ENCODE measurements at regions not wholly inside any gene's neighbourhood (a gene's known extent, or its start where the extent isn't known, plus 50 kb on each side); places are given as distances from the start of the nearest gene placed in this dataset.
"Not testable (repeated sequence)": the region's sequence is repeated elsewhere in the genome, so short reads cannot be mapped to it uniquely, and the experiment has no call there.

GRCh38 chr4:60575336-60575735 lies 624.8 kb upstream of the ADGRL3 start:
- no peak for DNase-seq

- no peak for DNase-seq
These were observed 620.8 kb upstream of the ADGRL3 start for GRCh38 chr4:60579335-60579734.

GRCh38 chr4:60581919-60582536 lies 618.1 kb upstream of the ADGRL3 start:
- no peak for DNase-seq

GRCh38 chr4:60588556-60588955 lies 611.6 kb upstream of the ADGRL3 start:
- no peak for DNase-seq

GRCh38 chr4:60589425-60589824 lies 610.7 kb upstream of the ADGRL3 start:
- DNase-seq = no peak

- DNase-seq = no peak
These were observed 610.0 kb upstream of the ADGRL3 start for GRCh38 chr4:60590116-60590515.

GRCh38 chr4:60605646-60606354 lies 594.3 kb upstream of the ADGRL3 start:
- DNase-seq = no peak

- DNase-seq = no peak
These were observed 588.2 kb upstream of the ADGRL3 start for GRCh38 chr4:60611762-60612496.

- no peak for DNase-seq
These were observed 582.4 kb upstream of the ADGRL3 start for GRCh38 chr4:60617731-60618130.

GRCh38 chr4:60619531-60620305 lies 580.4 kb upstream of the ADGRL3 start:
- DNase-seq = no peak

- DNase-seq = no peak
These were observed 562.1 kb upstream of the ADGRL3 start for GRCh38 chr4:60637976-60638375.

GRCh38 chr4:60648774-60649173 lies 551.4 kb upstream of the ADGRL3 start:
- DNase-seq = no peak

GRCh38 chr4:60652933-60653332 lies 547.2 kb upstream of the ADGRL3 start:
- DNase-seq = no peak

GRCh38 chr4:60655356-60655755 lies 544.8 kb upstream of the ADGRL3 start:
- DNase-seq = no peak

- no peak for DNase-seq
These were observed 544.0 kb upstream of the ADGRL3 start for GRCh38 chr4:60656171-60656570.

- no peak for DNase-seq
These were observed 543.1 kb upstream of the ADGRL3 start for GRCh38 chr4:60657041-60657440.

- DNase-seq = no peak
These were observed 542.3 kb upstream of the ADGRL3 start for GRCh38 chr4:60657807-60658206.

GRCh38 chr4:60663769-60664168 lies 536.4 kb upstream of the ADGRL3 start:
- DNase-seq = no peak

- no peak for DNase-seq
These were observed 517.2 kb upstream of the ADGRL3 start for GRCh38 chr4:60682901-60683300.

GRCh38 chr4:60683357-60683756 lies 516.8 kb upstream of the ADGRL3 start:
- DNase-seq = no peak

GRCh38 chr4:60683973-60684372 lies 516.2 kb upstream of the ADGRL3 start:
- DNase-seq = no peak

- not testable (repeated sequence) for DNase-seq
These were observed 504.1 kb upstream of the ADGRL3 start for GRCh38 chr4:60696062-60696461.

GRCh38 chr4:60709061-60709460 lies 491.1 kb upstream of the ADGRL3 start:
- no peak for DNase-seq
